H9 (cell line): ENCODE measurements at regions not wholly inside any gene's neighbourhood (a gene's known extent, or its start where the extent isn't known, plus 50 kb on each side); places are given as distances from the start of the nearest gene placed in this dataset.

Source experiments
- DNase-seq: peaks from one replicate; pipeline ENCODE4 v3.0.0-alpha.2; 2017
- H2AFZ ChIP-seq: one replicate; pipeline ENCODE4 v1.6.1; 2013; ENCODE audit warnings: mild to moderate bottlenecking, low read length, control low read depth, moderate library complexity
- H2AK5ac ChIP-seq: 2 replicates; pipeline ENCODE4 v1.6.1; 2013; ENCODE audit warnings: low read length, control low read depth, mixed read lengths; ENCODE audit not compliant: insufficient read length
- H2BK120ac ChIP-seq: one replicate; pipeline ENCODE4 v1.6.1; 2013; ENCODE audit warnings: low read depth, mild to moderate bottlenecking, low read length, control low read depth, inconsistent platforms; ENCODE audit not compliant: poor library complexity, severe bottlenecking
- H2BK12ac ChIP-seq: 2 replicates; pipeline ENCODE4 v1.6.1; 2013; ENCODE audit warnings: low read length, control low read depth, mixed read lengths, low read depth; ENCODE audit not compliant: insufficient read length
- H2BK15ac ChIP-seq: 2 replicates; pipeline ENCODE4 v1.6.1; 2013; ENCODE audit warnings: low read depth, low read length, control low read depth
- H2BK20ac ChIP-seq: one replicate; pipeline ENCODE4 v1.6.1; 2013; ENCODE audit warnings: low read depth, mild to moderate bottlenecking, low read length, control low read depth, inconsistent platforms; ENCODE audit not compliant: poor library complexity, severe bottlenecking
- H2BK5ac ChIP-seq: 2 replicates; pipeline ENCODE4 v1.6.1; 2013; ENCODE audit warnings: low read length, control low read depth, mixed read lengths; ENCODE audit not compliant: insufficient read length
- H3K14ac ChIP-seq: 2 replicates; pipeline ENCODE4 v1.6.1; 2013; ENCODE audit warnings: low read length, control low read depth; ENCODE audit not compliant: insufficient read depth
- H3K18ac ChIP-seq: 2 replicates; pipeline ENCODE4 v1.6.1; 2013; ENCODE audit warnings: low read depth, mild to moderate bottlenecking, mixed read lengths, low read length, control low read depth; ENCODE audit not compliant: insufficient read length
- H3K23ac ChIP-seq: 2 replicates; pipeline ENCODE4 v1.6.1; 2013; ENCODE audit warnings: low read length, control low read depth, mixed read lengths, low read depth; ENCODE audit not compliant: insufficient read length
- H3K23me2 ChIP-seq: 2 replicates; pipeline ENCODE4 v1.6.1; 2013; ENCODE audit warnings: low read depth, mild to moderate bottlenecking, mixed read lengths, low read length, control low read depth; ENCODE audit not compliant: insufficient read length, poor library complexity, severe bottlenecking
- H3K27ac ChIP-seq: 2 replicates; pipeline ENCODE4 v1.5.1; 2013; ENCODE audit warnings: low read length, control low read depth, mixed read lengths, low read depth; ENCODE audit not compliant: insufficient read length
- H3K27me3 ChIP-seq: 2 replicates; pipeline ENCODE4 v1.6.1; 2013; ENCODE audit warnings: low read length, control low read depth, inconsistent platforms; ENCODE audit not compliant: insufficient read depth
- H3K4ac ChIP-seq: 2 replicates; pipeline ENCODE4 v1.6.1; 2013; ENCODE audit warnings: low read depth, mild to moderate bottlenecking, control low read depth, inconsistent platforms, low read length, moderate library complexity
- H3K4me1 ChIP-seq: 2 replicates; pipeline ENCODE4 v1.6.1; 2013; ENCODE audit warnings: low read length, control low read depth, inconsistent platforms; ENCODE audit not compliant: insufficient read depth
- H3K4me2 ChIP-seq: 2 replicates; pipeline ENCODE4 v1.6.1; 2013; ENCODE audit warnings: low read length, control low read depth, mixed read lengths; ENCODE audit not compliant: insufficient read length, insufficient read depth
- H3K56ac ChIP-seq: 2 replicates; pipeline ENCODE4 v1.6.1; 2013; ENCODE audit warnings: low read depth, mild to moderate bottlenecking, mixed read lengths, low read length, control low read depth; ENCODE audit not compliant: insufficient read length
- H3K79me1 ChIP-seq: 2 replicates; pipeline ENCODE4 v1.6.1; 2013; ENCODE audit warnings: low read depth, mild to moderate bottlenecking, moderate library complexity, low read length, control low read depth, inconsistent platforms; ENCODE audit not compliant: insufficient read depth, poor library complexity, severe bottlenecking
- H3K79me2 ChIP-seq: 2 replicates; pipeline ENCODE4 v1.6.1; 2013; ENCODE audit warnings: low read length, control low read depth, inconsistent platforms; ENCODE audit not compliant: insufficient read depth
- H3K9ac ChIP-seq: 2 replicates; pipeline ENCODE4 v1.6.1; 2013; ENCODE audit warnings: low read length, control low read depth, mixed read lengths; ENCODE audit not compliant: insufficient read length; ENCODE audit errors: extremely low read depth
- H3K9me3 ChIP-seq: one replicate; pipeline ENCODE4 v1.6.1; 2013; ENCODE audit warnings: low read depth, low read length, inconsistent platforms; ENCODE audit not compliant: control insufficient read depth
- H3T11ph ChIP-seq: one replicate; pipeline ENCODE4 v1.6.1; 2013; ENCODE audit warnings: mild to moderate bottlenecking, low read length, control low read depth, inconsistent platforms
- H4K20me1 ChIP-seq: one replicate; pipeline ENCODE4 v1.6.1; 2013; ENCODE audit not compliant: control insufficient read depth, insufficient read length, insufficient read depth
- H4K5ac ChIP-seq: 2 replicates; pipeline ENCODE4 v1.6.1; 2013; ENCODE audit warnings: low read depth, mild to moderate bottlenecking, mixed read lengths, low read length, control low read depth; ENCODE audit not compliant: insufficient read length
- H4K8ac ChIP-seq: replicated peaks from 2 replicates; pipeline ENCODE4 v1.6.1; 2013; ENCODE audit warnings: low read length, control low read depth, mixed read lengths, low read depth; ENCODE audit not compliant: insufficient read length
- H4K91ac ChIP-seq: 2 replicates; pipeline ENCODE4 v1.6.1; 2013; ENCODE audit warnings: low read depth, mild to moderate bottlenecking, moderate library complexity, mixed read lengths, low read length, control low read depth; ENCODE audit not compliant: insufficient read length
- H3K27ac Mint-ChIP-seq, 3 experiments: 2 replicates in 2 of 3; 3 replicates in 1 of 3; pipeline ENCODE4 v1.8.0; 2020 to 2021; ENCODE audit warnings: mixed read lengths in 3 of 3, mild to moderate bottlenecking in 1 of 3, moderate library complexity in 1 of 3
- H3K27me3 Mint-ChIP-seq: 2 replicates; pipeline ENCODE4 v1.8.0; 2021; ENCODE audit warnings: low read depth, mild to moderate bottlenecking, moderate library complexity, mixed read lengths
- H3K36me3 Mint-ChIP-seq, 3 experiments: 2 replicates in 2 of 3; 3 replicates in 1 of 3; pipeline ENCODE4 v1.8.0; 2020 to 2021; ENCODE audit warnings: low read depth in 3 of 3, mixed read lengths in 3 of 3; ENCODE audit not compliant: insufficient read depth in 1 of 3
- H3K4me1 Mint-ChIP-seq, 2 experiments: 2 replicates each; pipeline ENCODE4 v1.8.0; 2020; ENCODE audit warnings: mixed read lengths in 2 of 2
- H3K4me3 Mint-ChIP-seq, 2 experiments: 2 replicates in 1 of 2; 3 replicates in 1 of 2; pipeline ENCODE4 v1.8.0; 2020 to 2021; ENCODE audit warnings: mild to moderate bottlenecking in 2 of 2, mixed read lengths in 2 of 2, moderate library complexity in 1 of 2
- H3K9me3 Mint-ChIP-seq, 2 experiments: 2 replicates in 1 of 2; 3 replicates in 1 of 2; pipeline ENCODE4 v1.8.0; 2020; ENCODE audit warnings: mild to moderate bottlenecking in 2 of 2, mixed read lengths in 2 of 2, moderate library complexity in 1 of 2
- CTCF ChIP-seq: fragments of 200-600 bp; sonication (generic); conservative IDR thresholded peaks from 3 replicates; pipeline ENCODE4 v1.8.0; 2021; ENCODE audit warnings: antibody characterized with exemption, mild to moderate bottlenecking
- WGBS: extraction: QIAGEN DNeasy Blood & Tissue Kit; methylation state at CpG from one replicate; pipeline ENCODE4 v1.1.7; 2013; ENCODE audit warnings: missing lambda C conversion rate, low lambda C conversion rate, mixed read lengths; ENCODE audit not compliant: insufficient read length; ENCODE audit errors: extremely low coverage; 5-methylcytosine and 5-hydroxymethylcytosine counted together

DNA sequence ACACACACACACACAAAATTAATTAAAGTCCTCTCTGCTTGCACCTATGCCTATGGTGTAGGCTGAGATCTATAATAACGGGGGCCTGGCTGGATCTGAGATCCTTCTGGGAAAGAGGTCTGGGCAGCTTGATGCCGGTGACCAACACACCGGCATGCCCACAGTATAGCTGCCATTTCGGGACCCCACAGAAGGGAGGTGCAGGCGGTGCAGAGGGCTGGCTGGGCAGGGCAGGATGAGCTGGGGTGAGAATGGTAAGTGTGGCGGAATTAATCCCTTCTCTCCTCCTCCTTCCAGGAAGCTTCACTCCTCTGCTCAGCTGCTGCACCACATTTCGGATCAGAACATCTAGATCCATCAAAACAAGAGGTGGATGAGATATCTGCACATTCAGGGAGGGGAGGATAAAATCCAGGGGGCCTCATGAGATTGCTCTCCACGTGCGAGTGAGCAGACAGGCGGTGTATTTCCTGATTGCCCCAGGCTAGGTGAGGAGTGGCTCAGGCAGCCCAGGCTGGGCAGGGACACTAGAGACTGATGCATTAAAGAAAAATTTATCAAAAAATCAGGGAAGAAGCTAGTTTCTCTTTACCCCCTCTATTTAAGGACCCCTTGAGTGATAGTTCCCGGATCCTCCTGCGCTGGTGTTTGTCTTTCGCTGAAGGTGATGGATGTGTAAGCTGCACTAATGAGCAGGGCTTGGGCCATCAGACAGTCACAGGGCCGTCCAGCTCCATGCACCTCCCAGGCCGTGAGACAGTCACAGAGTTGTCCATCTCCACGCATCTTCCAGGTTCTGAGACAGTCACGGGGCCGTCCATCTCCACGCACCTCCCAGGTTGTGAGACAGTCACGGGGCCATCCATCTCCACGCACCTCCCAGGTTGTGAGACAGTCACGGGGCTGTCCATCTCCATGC, 449.9 kb downstream of the PTPRU start:
- Mint-ChIP-seq H3K36me3 (no peaks in the 10 kb centered on the region; a peak in 1 of 7 replicates), H3K9me3 (no peaks in the 10 kb centered on the region; a peak in 2 of 5 replicates), H3K27ac (peak overlapping the region in 1 of 3 experiments; percentile 94; a peak in 3 of 7 replicates), H3K27me3 (peaks cover 3% of the 10 kb centered on the region; the same call in 1 of the 2 replicates), H3K4me1 (peaks cover 25 to 57% of the 10 kb centered on the region in 2 experiments), H3K4me3 (no peak overlapping the region)
- Histone ChIP-seq H3K18ac (no peak overlapping the region), H3K27me3 (no peaks in the 10 kb centered on the region), H2BK120ac (no peak overlapping the region), H3K79me2 (no peaks in the 10 kb centered on the region), H3K4ac (no peak overlapping the region), H3K23ac (no peak overlapping the region), H2BK20ac (no peak overlapping the region), H2BK12ac (no peak overlapping the region), H2AK5ac (no peak overlapping the region), H3K14ac (no peak overlapping the region), H4K20me1 (no peaks in the 10 kb centered on the region), H2BK5ac (no peak overlapping the region), H3K23me2 (no peaks in the 10 kb centered on the region), H3K4me1 (no peaks in the 10 kb centered on the region), H2AFZ (no peak overlapping the region), H4K8ac (no peak overlapping the region), H2BK15ac (no peak overlapping the region), H3T11ph (no peak overlapping the region), H3K56ac (no peak overlapping the region), H4K5ac (no peak overlapping the region), H3K27ac (no peak overlapping the region), H3K79me1 (no peaks in the 10 kb centered on the region), H3K9me3 (no peaks in the 10 kb centered on the region), H3K4me2 (no peak overlapping the region), H4K91ac (no peak overlapping the region), H3K9ac (no peak overlapping the region)
- no CpG with 5 or more reads among the region's 22 CpGs for WGBS
- peak; percentile 17 for DNase-seq
- TF ChIP-seq CTCF = no peak
